ENCODE measurements at regions not wholly inside any gene's neighbourhood (a gene's known extent, or its start where the extent isn't known, plus 50 kb on each side); places are given as distances from the start of the nearest gene placed in this dataset.

DNA sequence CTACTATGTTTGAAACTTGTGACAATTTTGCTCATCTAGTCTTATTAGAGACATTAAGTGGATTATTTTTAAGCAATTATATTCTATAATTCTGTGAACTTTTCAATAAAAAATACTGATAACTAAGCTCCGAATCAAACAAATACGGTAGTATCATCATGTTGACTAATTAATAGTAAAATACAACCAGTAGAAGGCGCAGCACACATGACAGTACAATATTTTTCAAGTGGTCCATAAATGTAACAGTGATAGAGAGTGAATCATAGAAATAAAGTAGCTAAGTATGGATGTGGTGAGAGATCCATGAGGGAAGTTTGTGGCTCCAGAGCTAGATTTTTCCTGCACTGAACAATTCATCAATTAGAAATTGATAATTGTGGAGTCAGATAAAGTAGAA, 666.2 kb downstream of the KCTD8 start:
- DNase-seq (ENCODE audit: low spot score), result no peak

DNA sequence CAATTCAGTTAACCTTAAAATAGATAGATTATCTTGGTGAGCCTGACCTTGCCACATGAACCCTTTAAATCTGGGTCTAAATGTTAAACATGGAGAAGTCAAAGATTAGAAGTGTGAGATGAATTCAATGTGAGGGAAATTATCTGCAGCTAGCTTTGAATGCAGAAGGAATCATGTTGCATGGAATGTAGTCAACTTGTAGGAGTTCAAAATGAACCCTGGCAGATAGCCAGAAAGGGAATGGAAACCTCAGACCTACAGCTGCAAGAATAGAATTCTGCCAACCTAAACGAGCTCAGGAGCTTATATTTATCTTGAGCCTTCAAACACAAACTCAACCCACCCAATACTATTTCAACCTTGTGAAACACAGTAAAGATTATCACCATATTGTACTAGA, 632.5 kb downstream of the KCTD8 start:
- no peak for DNase-seq (ENCODE audit: low spot score)

DNA sequence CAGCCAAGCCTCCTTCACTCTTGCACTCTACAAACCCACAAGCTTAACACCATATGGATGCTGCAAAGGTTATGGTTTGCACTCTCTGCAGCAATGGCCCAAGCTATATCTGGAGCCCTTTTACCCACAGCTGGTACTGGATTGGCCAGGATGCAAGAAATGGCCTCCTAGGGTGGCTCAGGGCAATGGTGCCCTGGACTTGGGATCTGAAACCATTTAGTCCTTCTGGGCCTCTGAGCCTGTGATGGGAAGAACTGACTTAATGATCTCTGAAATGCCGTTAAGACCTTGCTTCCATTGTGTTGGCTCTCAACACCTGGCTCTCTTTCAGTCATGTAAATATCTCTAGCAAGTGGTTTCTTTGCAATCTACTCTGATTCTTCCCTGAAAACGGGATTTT, 626.0 kb downstream of the KCTD8 start:
- no peak for DNase-seq (ENCODE audit: low spot score)

DNA sequence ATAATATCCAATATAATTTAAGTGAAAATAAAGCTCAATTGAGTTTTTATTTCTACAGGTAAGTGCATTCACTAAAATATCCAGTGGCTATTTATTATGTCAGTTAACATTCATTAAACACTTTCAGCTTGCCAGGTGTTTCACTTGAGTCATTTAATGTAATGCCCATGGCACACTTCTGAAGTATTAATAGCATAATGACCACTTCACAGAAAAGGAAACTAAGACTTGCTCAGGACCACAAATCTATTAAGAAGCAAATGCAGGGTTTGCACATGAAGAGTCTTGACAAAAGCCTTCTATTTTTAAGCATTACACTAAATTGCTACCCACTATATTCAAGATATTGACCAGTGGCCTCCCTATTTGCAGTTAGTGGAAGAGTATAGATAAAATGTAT, 612.7 kb downstream of the KCTD8 start:
- no peak for DNase-seq (ENCODE audit: low spot score)

DNA sequence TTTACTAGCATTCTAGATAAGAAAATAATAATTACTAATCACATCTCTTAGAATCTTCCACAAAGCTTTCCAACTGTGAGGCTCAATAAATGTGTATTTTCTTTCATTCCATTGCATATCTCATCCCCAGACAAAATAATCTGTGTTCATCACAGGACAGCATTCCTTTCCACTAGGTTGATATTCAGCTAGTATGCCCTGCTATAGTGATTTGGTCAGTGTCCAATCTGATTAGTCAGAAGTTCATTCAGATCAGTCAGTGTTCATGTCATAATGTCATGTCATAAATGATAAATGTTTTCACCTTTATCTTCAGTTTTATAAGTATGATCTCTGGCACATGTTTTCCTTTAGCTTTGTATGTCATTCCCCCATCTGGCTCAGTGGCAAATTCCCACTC, 611.4 kb downstream of the KCTD8 start:
- no peak for DNase-seq (ENCODE audit: low spot score)

DNA sequence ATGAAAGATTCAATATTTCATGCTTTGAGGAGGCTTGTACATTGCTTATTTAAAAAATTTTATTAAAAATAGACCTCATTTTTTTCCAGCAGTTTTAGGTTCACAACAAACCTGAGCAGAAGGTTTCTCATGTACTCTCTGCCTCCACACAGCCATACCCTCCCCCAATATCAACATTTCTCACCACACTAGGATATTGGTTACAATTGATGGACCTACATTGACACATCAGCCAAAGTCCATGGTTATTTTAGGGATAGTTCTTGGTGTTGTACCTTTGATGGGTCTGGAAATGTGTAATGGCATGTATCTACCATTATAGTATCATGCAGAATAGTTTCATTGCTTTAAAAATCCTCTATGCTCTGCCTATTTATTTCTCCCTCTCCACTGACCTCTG, 611.0 kb downstream of the KCTD8 start:
- no peak for DNase-seq (ENCODE audit: low spot score)

DNA sequence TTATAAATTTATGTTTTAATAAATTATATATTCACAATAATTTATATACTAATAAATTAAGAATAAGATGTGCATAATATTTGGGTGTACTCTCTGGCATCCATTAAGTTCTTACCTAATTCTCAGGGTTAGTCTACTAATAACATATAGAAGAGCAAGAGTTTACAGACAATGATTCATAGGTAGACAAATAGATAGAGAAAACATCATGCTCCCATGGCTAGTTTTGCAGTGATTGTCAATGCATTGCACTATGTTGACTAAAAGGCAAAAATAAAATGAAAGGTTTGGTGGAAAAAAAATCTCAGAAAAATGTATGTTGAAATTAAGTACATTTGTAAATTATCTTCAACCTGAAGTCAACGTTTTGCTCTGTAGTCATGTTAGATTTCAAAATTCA, 606.0 kb downstream of the KCTD8 start:
- no peak for DNase-seq (ENCODE audit: low spot score)

DNA sequence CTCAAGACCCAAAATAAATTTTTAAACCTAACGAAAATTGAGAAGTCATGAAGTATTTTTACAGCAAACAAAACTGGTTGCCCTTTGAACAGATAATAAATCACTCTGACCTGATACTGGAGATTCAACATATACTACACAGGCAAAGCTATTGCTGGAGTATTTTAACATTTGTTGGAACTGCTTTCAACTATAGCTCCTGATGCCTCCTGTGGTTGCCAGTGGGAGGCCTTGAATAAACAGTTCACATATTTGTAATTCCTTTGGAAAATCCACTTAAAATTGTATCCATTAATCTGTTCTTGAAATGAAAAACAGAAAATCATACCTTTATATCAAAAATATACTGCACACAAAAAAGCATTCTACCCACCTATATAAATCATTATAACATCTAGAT, 605.1 kb downstream of the KCTD8 start:
- no peak for DNase-seq (ENCODE audit: low spot score)

DNA sequence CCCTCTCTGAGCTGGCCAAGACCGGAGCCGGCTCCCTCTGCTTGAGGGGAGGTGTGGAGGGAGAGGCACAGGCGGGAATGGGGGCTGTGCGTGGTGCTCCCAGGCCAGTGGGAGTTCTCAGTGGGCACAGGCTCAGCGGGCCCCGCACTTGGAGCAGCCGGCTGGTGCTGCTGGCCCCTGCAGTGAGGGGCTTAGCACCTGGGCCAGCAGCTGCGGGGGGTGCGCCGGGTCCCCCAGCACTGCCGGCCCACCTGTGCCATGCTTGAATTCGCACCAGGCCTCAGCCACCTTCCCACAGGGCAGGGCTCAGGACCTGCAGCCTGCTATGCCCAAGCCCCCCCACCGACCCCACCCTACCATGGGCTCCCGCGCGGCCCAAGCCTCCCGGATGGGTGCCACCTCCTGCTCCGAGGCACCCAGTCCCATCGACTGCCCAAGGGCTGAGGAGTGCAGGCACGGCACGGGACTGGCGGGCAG, 602.5 kb downstream of the KCTD8 start:
- no peak for DNase-seq (ENCODE audit: low spot score)

DNA sequence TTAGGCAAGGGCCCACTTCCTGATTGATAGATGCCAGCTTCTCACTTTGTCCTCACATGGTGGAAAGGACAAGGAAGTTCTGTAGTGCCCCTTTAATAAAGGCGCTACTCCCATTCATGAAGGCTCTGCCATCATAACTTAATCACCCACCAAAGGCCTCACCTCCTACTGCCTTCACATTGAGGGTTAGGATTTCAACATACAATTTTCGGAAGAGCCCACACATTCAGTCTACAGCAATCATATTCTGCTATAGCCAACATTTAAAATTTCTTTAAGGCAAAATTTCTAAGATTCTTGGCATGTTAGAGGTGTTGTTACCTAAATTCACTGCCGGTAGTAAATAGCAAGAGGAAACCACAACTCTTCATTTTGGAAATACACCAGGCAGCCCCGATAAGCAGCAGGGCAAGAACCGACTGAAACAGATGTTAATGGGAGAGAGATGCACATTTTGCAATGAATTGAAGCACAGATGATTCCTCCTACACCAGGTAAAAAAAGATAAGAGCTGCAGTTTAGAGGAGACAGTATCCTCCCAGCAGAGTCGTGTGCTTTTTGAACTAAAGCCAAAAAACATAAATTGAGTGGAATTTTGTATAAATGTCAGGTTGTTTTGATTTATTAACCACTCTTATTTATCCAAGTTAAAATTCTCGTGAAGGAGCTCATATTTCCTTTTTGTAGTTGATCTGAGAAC, 594.9 kb downstream of the KCTD8 start:
- DNase-seq (ENCODE audit: low spot score), result no peak

DNA sequence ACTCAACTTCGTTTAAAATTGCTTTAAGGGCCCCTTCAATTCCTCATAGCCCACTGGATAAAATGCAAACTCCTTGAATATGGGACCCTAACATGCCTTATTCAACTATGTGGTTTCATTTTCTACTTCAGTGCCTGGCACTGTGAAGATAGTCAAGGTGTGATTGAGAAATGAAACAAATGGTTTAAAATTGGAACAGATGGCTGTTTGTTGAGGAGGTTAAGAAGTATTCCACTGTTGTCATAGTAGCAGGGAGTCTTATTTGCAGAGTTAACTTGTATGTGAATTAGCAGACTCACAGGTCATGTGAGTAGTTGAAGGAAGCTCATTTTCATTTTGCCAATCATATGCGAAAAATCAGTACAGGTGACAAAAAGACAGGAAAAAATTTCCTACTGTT, 593.3 kb downstream of the KCTD8 start:
- DNase-seq (ENCODE audit: low spot score), result no peak

DNA sequence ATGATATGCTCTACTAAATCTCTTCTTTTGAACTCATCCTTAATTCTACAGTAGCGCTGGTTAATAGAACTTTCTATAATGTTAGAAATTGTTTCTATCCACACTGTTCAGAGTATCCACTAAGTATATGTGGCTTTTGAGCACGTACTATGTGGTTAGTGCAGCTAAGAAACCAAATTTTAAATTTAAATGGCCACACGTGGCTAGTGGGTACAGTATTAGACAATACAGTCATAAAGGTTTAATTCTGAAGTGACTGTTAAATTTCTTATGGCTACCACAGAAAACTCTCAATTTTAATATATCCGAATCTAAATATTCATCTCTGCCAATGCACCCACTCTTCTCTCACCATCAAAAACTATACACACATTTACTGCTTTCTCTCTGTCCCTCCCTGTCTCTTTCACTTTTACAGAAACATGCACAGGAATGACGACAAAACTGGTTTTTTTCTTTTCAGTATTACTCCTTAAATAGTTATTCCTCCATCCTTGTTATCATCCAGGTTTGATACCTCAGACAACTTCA, 583.9 kb downstream of the KCTD8 start:
- no peak for DNase-seq (ENCODE audit: low spot score)

DNA sequence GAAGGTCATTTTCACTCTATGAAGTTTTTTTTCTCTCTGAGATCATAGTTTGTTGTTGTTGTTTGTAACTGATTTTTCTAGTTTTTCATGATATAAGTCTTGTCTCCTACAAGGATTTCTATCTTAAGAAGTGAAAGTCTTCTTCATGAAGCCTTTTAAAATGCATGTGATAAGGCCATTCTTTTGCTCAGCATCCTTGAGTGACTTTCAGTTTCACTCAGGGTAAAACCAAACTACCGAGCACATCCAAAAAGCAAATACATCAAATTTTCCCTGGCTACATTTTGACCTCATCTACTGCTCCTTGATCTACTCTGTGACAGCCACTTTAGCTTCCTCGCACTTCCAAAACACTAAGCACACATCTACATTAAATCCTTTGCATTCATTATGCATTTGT, 580.7 kb downstream of the KCTD8 start:
- no peak for DNase-seq (ENCODE audit: low spot score)

DNA sequence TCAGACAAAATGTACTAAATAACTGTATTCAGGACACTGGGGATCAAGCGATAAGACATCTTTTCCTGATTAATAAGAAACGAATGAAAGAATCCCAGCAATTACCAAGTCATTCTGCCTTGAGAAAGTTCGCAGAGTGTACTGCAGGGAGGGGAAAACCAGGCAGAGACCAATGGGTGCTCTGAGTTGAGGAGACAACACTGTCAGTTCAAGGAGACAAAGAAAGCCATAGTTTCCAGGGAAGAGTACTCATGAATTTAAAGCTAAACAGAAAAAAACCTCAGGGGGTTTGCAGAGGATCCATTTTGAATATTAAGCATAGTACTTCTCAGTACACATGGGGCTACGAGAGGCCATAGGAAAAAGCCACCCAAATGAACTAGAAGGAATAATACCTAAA, 573.0 kb downstream of the KCTD8 start:
- no peak for DNase-seq (ENCODE audit: low spot score)

DNA sequence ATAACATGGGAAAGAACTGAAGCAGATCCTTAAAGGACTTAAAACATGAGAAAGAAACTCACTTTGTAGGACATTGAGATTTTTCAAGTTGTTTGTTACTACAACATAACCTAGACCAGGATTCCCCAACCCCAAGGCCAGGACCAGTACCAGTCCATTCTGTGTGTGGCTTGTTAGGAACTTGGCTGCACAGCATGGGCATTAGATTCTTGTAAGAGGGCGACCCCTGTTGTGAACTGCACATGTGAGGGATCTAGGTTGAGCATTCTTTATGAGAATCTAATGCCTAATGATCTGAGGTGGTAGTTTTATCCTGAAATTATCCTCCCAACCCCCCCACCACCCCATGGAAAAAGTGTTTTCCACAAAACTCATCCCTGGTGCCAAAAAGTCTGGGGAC, 566.1 kb downstream of the KCTD8 start:
- DNase-seq (ENCODE audit: low spot score), result no peak

DNA sequence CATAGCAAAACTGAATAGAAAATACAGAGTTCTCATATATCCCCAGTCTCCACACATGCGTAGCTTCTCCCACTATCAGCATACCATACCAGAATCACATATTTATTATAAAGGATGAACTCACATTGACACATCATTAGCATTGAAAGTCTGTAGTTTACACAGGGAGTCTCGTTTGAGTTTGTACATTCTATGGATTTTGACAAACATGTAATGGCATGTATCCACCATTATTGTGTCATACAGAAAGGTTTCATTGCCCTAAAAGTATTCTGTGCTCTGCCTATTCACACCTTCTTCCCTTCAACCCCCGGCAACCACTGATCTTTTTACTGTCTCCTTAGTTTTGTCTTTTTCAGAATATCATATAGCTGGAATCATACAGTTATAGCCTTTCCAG, 562.4 kb downstream of the KCTD8 start:
- DNase-seq (ENCODE audit: low spot score), result no peak

DNA sequence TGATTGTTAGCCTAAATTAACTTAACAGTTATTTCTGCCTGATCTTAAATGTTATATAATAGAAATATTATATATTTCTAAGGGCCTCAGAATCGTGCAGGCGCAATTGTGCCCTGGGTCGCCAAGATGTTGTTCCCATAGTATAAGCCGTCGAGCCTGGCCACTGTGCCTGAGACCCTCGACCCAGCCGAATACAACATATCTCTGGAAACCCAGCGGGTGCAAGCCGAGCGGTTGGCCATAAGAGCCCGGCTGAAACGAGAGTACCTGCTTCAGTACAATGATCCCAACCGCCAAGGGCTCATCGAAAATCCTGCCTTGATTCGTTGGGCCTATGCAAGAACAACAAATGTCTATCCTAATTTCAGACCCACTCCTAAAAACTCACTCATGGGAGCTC, 549.8 kb downstream of the KCTD8 start:
- no peak for DNase-seq (ENCODE audit: low spot score)

DNA sequence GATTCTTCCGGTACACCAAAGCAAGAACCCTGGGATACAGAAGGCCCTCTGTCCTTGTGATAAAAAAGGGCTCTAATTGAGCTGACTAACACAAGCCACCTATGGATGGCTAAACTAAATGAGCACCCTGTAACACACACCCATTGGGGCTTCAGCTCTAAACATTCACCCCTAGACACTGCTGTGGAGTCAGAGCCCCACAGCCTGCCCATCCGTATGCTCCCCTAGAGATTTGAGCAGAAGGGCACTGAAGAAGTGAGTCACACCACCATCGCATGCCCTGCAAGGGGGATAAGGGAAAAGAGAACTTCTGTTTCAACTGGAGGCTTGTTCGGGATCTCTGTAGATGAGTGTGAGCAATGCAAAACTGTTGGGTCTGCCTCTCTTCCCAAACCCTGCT, 545.2 kb downstream of the KCTD8 start:
- no peak for DNase-seq (ENCODE audit: low spot score)

DNA sequence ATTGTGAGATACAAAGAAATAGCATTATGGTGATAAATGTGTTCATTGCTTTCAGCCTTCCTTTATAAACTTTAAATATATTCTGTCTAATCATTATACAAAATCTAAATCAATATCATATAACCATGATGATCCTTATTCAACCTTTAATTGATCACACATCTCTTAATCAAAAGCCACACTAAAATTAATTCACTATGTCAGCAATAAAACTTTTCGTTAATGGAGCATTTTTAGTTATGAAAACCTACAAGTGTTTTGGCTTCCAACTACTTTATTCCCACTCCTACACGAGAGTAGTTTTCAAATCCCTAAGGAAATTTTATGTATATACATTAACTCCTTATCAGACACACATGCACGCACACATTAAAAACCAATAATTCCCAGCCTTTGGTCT, 530.2 kb downstream of the KCTD8 start:
- DNase-seq (ENCODE audit: low spot score), result no peak

DNA sequence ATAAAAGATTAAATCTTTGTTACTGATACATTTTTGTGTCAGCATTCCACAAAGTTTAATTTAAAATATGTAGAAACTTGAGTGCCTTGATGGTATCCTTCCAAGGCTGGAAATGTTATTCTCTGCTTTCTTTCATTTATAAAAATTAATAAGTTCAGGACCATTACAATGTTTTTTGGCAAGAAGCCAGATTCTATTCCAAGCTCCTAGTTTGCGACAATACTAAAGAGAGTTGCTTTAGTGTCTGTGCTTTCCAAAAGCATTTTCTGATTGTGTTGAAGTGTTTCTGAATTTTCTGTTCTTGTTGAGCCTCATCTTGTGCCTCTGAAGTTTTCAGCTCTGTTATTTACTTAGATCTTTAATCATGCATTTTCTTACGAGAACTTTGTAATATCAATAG, 516.2 kb downstream of the KCTD8 start:
- no peak for DNase-seq (ENCODE audit: low spot score)

DNA sequence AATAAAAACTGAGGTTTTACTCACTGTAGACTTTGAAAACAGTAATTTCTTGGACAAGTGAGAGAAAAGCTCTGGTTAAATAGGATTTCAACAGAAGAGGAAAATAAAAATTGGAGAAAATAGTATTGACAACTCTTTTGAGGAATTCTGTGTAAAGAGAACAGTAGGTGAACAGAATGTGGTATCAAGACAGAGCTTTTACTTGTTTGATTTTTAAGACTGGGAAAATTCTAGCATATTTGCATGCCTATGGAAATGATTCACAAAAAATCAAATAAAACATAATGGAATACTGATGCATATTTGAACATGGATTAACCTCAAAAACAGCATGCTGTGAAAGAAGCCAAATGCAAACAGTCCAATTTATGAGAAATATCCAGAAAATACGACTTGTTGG, 504.6 kb downstream of the KCTD8 start:
- no peak for DNase-seq (ENCODE audit: low spot score)

DNA sequence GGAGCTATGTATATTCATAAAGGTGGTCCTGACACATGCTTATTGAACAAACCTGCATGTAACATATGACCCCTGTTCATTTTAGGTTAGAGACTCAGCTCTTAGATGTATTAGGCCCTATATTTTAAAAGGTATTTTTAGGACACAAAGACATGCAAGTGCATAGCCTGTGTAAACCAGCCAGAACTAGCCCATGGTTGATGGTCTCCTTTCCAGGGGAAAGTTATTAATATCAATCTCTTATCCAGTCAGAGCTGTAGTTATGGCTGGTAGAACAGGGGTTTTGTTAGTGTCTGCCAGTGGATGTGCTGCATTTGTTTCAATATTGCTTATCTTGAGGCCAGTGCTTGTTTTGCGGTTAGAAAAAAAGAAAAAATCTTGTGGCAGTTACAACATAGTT, 488.6 kb downstream of the KCTD8 start:
- no peak for DNase-seq (ENCODE audit: low spot score)

DNA sequence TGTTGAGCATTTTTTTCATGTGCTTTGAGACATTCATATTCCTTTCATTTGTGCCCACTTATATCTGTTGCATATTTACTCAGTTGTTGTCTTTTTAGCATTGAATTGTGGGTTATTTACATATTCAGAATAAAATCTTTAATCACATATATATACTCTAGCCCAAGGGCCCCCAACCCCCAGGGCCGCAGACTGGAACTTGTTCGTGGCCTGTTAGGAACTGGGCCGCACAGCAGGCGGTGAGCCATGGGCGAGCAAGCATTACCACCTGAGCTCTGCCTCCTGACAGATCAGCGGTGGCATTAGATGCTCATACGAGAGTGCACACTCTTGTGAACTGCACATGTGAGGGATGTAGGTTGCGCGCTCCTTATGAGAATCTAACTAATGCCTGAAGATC, 480.6 kb downstream of the KCTD8 start:
- DNase-seq (ENCODE audit: low spot score), result no peak

DNA sequence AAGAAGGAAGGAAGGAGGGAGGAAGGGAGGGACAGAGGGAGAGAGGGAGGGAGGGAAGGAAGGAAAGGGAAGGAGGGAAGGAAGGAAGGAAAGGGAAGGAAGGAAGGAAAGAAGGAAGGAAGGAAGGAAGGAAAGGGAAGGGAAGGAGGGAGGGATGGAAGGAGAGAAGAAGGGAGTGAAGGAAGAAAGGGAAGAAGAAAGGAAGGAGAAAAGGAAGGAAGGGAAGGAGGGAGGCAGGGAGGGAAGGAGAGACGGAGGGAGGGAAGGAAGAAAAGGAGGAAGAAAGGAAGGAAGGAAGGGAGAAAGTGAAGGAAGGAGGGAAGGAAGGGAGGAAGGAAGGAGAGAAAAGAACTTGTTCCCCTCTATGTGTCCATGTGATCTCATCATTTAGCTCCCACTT, 465.0 kb downstream of the KCTD8 start:
- DNase-seq (ENCODE audit: low spot score), result no peak

Measured in ureter (tissue), 1 donor.